H1 (cell line): ENCODE measurements at regions not wholly inside any gene's neighbourhood (a gene's known extent, or its start where the extent isn't known, plus 50 kb on each side); places are given as distances from the start of the nearest gene placed in this dataset.

Experiments used
- CTCF ChIA-PET: fragments of 300-600 bp; sonication (Branson Sonifier 250); formaldehyde crosslinking; loops from one replicate; lab custom pipeline; 2021; ENCODE audit not compliant: partially characterized antibody; lab: Charles Lee
- POLR2A ChIA-PET: fragments of 300-600 bp; sonication (Branson Sonifier 250); formaldehyde crosslinking; loops from one replicate; lab custom pipeline; 2021; ENCODE audit warnings: inconsistent platforms; ENCODE audit not compliant: partially characterized antibody; lab: Charles Lee
- DNase-seq, 2 experiments: peaks; one replicate each; pipeline versions ENCODE4 v3.0.0 to v3.0.0-alpha.2; 2010 to 2022; ENCODE audit warnings: low spot score in 2 of 2, low read depth in 1 of 2, mixed read lengths in 1 of 2
- FAIRE-seq: peaks from 2 replicates; lab custom pipeline; 2011; peaks lifted over from hg19 to GRCh38; lab: Jason Lieb, UNC
- H2AFZ ChIP-seq: 2 replicates; pipeline ENCODE4 v1.8.1; 2012; ENCODE audit warnings: low read length, inconsistent platforms
- H2AK5ac ChIP-seq: 2 replicates; pipeline ENCODE4 v1.6.1; 2013; ENCODE audit warnings: low read depth, low read length
- H2BK120ac ChIP-seq: replicated peaks from 2 replicates; pipeline ENCODE3; 2013; ENCODE audit warnings: low read depth, low read length, inconsistent platforms
- H2BK12ac ChIP-seq: 2 replicates; pipeline ENCODE4 v1.6.1; 2013; ENCODE audit warnings: low read depth, low read length
- H2BK15ac ChIP-seq: 2 replicates; pipeline ENCODE4 v1.6.1; 2013; ENCODE audit warnings: low read length
- H2BK20ac ChIP-seq: 2 replicates; pipeline ENCODE4 v1.6.1; 2013; ENCODE audit warnings: low read length
- H2BK5ac ChIP-seq: 2 replicates; pipeline ENCODE4 v1.6.1; 2013; ENCODE audit warnings: low read depth, low read length
- H3K14ac ChIP-seq: 2 replicates; pipeline ENCODE4 v1.6.1; 2013; ENCODE audit warnings: inconsistent platforms; ENCODE audit not compliant: insufficient read length
- H3K18ac ChIP-seq: 2 replicates; pipeline ENCODE4 v1.6.1; 2013; ENCODE audit warnings: low read length; ENCODE audit errors: extremely low read depth
- H3K23ac ChIP-seq: 2 replicates; pipeline ENCODE4 v1.6.1; 2013; ENCODE audit warnings: inconsistent platforms; ENCODE audit not compliant: insufficient read length
- H3K23me2 ChIP-seq: 2 replicates; pipeline ENCODE4 v1.6.1; 2013; ENCODE audit warnings: low read depth, low read length
- H3K27ac ChIP-seq: 2 replicates; pipeline ENCODE4 v1.6.1; 2011; ENCODE audit warnings: low read depth, low read length, inconsistent platforms
- H3K27me3 ChIP-seq, 4 experiments: replicated peaks in 1 of 4; 1 replicate in 1 of 4; 2 replicates in 3 of 4; pipeline versions ENCODE4 v1.6.1 to v1.8.1; 2011 to 2013; ENCODE audit warnings: low read length in 3 of 4, mild to moderate bottlenecking in 3 of 4, inconsistent platforms in 2 of 4, mixed read lengths in 2 of 4, moderate library complexity in 1 of 4; ENCODE audit not compliant: control insufficient read depth in 3 of 4, insufficient read depth in 3 of 4; ENCODE audit errors: extremely low read depth in 1 of 4
- H3K36me3 ChIP-seq, 4 experiments: 2 replicates each; pipeline versions ENCODE4 v1.6.1 to v1.8.1; 2011 to 2013; ENCODE audit warnings: mild to moderate bottlenecking in 4 of 4, low read length in 3 of 4, moderate library complexity in 2 of 4, control low read depth in 1 of 4, inconsistent platforms in 1 of 4; ENCODE audit not compliant: insufficient read depth in 4 of 4, control insufficient read depth in 2 of 4
- H3K4ac ChIP-seq: replicated peaks from 2 replicates; pipeline ENCODE3; 2013; ENCODE audit warnings: low read length, low read depth, mixed read lengths, inconsistent platforms; ENCODE audit not compliant: insufficient read length
- H3K4me1 ChIP-seq, 4 experiments: replicated peaks in 1 of 4; 1 replicate in 1 of 4; 2 replicates in 3 of 4; pipeline versions ENCODE4 v1.6.1 to v1.8.1; 2011 to 2013; ENCODE audit warnings: low read length in 3 of 4, inconsistent platforms in 2 of 4, mixed read lengths in 1 of 4; ENCODE audit not compliant: insufficient read depth in 4 of 4, control insufficient read depth in 3 of 4
- H3K4me2 ChIP-seq, 2 experiments: 2 replicates each; pipeline versions ENCODE4 v1.6.1 to v1.8.1; 2011 to 2013; ENCODE audit warnings: low read depth in 2 of 2, low read length in 2 of 2, control low read depth in 1 of 2, inconsistent platforms in 1 of 2, mild to moderate bottlenecking in 1 of 2; ENCODE audit not compliant: insufficient read depth in 1 of 2
- H3K4me3 ChIP-seq, 4 experiments: fragments of 200-600, 300-600 bp in 1 of 4; sonication (generic), shearing (Covaris generic), sonication (Bioruptor Twin) in 1 of 4; 2 replicates each; pipeline versions ENCODE4 v1.5.1 to v1.8.1; 2011 to 2016; ENCODE audit warnings: low read length in 4 of 4, low read depth in 3 of 4, control low read depth in 2 of 4, inconsistent platforms in 2 of 4, mild to moderate bottlenecking in 2 of 4, mixed read lengths in 1 of 4, moderate library complexity in 1 of 4; ENCODE audit not compliant: insufficient read depth in 2 of 4; ENCODE audit errors: extremely low read depth in 1 of 4
- H3K56ac ChIP-seq: replicated peaks from 2 replicates; pipeline ENCODE3; 2013; ENCODE audit warnings: low read depth, mild to moderate bottlenecking, mixed read lengths, low read length, inconsistent platforms; ENCODE audit not compliant: insufficient read length
- H3K79me1 ChIP-seq: 2 replicates; pipeline ENCODE4 v1.6.1; 2013; ENCODE audit warnings: low read depth, low read length, control low read depth
- H3K79me2 ChIP-seq, 2 experiments: 2 replicates each; pipeline versions ENCODE4 v1.6.1 to v1.8.1; 2012 to 2013; ENCODE audit warnings: low read length in 2 of 2, mild to moderate bottlenecking in 2 of 2, inconsistent platforms in 1 of 2; ENCODE audit not compliant: insufficient read depth in 2 of 2, control insufficient read depth in 1 of 2
- H3K9ac ChIP-seq, 4 experiments: replicated peaks in 1 of 4; 1 replicate in 1 of 4; 2 replicates in 3 of 4; pipeline versions ENCODE4 v1.6.1 to v1.8.1; 2011 to 2013; ENCODE audit warnings: low read depth in 3 of 4, low read length in 3 of 4, control low read depth in 2 of 4, mild to moderate bottlenecking in 2 of 4, moderate library complexity in 2 of 4, inconsistent platforms in 1 of 4; ENCODE audit errors: extremely low read depth in 1 of 4
- H3K9me3 ChIP-seq, 2 experiments: 2 replicates each; pipeline versions ENCODE4 v1.6.1 to v1.8.1; 2012 to 2013; ENCODE audit warnings: mild to moderate bottlenecking in 2 of 2, moderate library complexity in 2 of 2, control low read depth in 1 of 2, inconsistent platforms in 1 of 2, low read depth in 1 of 2, low read length in 1 of 2, mixed read lengths in 1 of 2; ENCODE audit not compliant: insufficient read depth in 2 of 2
- H4K20me1 ChIP-seq, 2 experiments: replicated peaks in 1 of 2; 2 replicates each; pipeline versions ENCODE3 to v1.8.1; 2011 to 2013; ENCODE audit warnings: inconsistent platforms in 2 of 2, low read length in 2 of 2, mild to moderate bottlenecking in 1 of 2; ENCODE audit not compliant: insufficient read depth in 2 of 2, control insufficient read depth in 1 of 2
- H4K5ac ChIP-seq: 2 replicates; pipeline ENCODE4 v1.6.1; 2013; ENCODE audit warnings: low read length, low read depth, mixed read lengths, inconsistent platforms; ENCODE audit not compliant: insufficient read length
- H4K8ac ChIP-seq: 2 replicates; pipeline ENCODE4 v1.8.0; 2013; ENCODE audit warnings: mild to moderate bottlenecking, moderate library complexity, low read length, inconsistent platforms; ENCODE audit not compliant: insufficient read depth; ENCODE audit errors: extremely low read depth
- H4K91ac ChIP-seq: replicated peaks from 2 replicates; pipeline ENCODE3; 2013; ENCODE audit warnings: low read length, mixed read lengths, inconsistent platforms; ENCODE audit not compliant: insufficient read length
- BACH1 ChIP-seq: IDR thresholded peaks from 2 replicates; pipeline ENCODE4 v1.6.1; 2012; ENCODE audit warnings: low read length, improper control_type of control experiment
- BCL11A ChIP-seq, 2 experiments: IDR thresholded peaks; one replicate each; pipeline ENCODE4 v1.6.1; 2011; ENCODE audit warnings: low read depth in 2 of 2, low read length in 2 of 2, mild to moderate bottlenecking in 2 of 2
- CBX5 ChIP-seq: fragments of 300-800, 300-1000 bp; sonication (generic); IDR thresholded peaks from 2 replicates; pipeline ENCODE4 v1.7.1; 2016; ENCODE audit warnings: antibody characterized with exemption, low read length, low read depth
- CTBP2 ChIP-seq: IDR thresholded peaks from 2 replicates; pipeline ENCODE4 v1.7.0; 2011; ENCODE audit warnings: borderline replicate concordance, mild to moderate bottlenecking, moderate library complexity, mixed read lengths, low read length; ENCODE audit not compliant: insufficient read depth, insufficient read length
- POLR2AphosphoS5 ChIP-seq: IDR thresholded peaks from 2 replicates; pipeline ENCODE4 v1.6.1; 2011; ENCODE audit warnings: low read depth, low read length
- whole genome bisulfite sequencing, 2 experiments: shearing (Covaris generic) in 1 of 2; methylation state at CpG; one replicate each; pipeline versions ENCODE4 v1.1.6 to v1.1.7; 2013 to 2015; ENCODE audit warnings: low lambda C conversion rate in 2 of 2, mixed read lengths in 2 of 2, inconsistent platforms in 1 of 2, low coverage in 1 of 2, missing lambda C conversion rate in 1 of 2; ENCODE audit not compliant: insufficient replicate concordance in 2 of 2, insufficient coverage in 1 of 2, insufficient read length in 1 of 2; ENCODE audit errors: extremely low coverage in 1 of 2, missing lambda C conversion rate in 1 of 2; 5-methylcytosine and 5-hydroxymethylcytosine counted together

GRCh38 chr16:55113210-55113609 lies 182.5 kb downstream of the IRX5 start:
- Histone ChIP-seq H2AFZ (no peak overlapping the region), H3K9me3 (no peaks in the 10 kb centered on the region), H3K4me1 (no peaks in the 10 kb centered on the region), H2BK20ac (no peak overlapping the region), H3K4ac (no peak overlapping the region), H2BK12ac (no peak overlapping the region), H3K18ac (no peak overlapping the region), H3K9ac (no peak overlapping the region), H3K27me3 (no peaks in the 10 kb centered on the region), H2BK5ac (no peak overlapping the region), H3K36me3 (no peaks in the 10 kb centered on the region), H4K91ac (no peak overlapping the region), H2AK5ac (no peak overlapping the region), H3K79me1 (no peaks in the 10 kb centered on the region), H3K56ac (no peak overlapping the region), H4K8ac (no peak overlapping the region), H2BK15ac (no peak overlapping the region), H2BK120ac (no peak overlapping the region), H3K23ac (no peak overlapping the region), H3K23me2 (no peaks in the 10 kb centered on the region), H3K4me3 (no peak overlapping the region), H3K14ac (no peak overlapping the region), H4K20me1 (no peaks in the 10 kb centered on the region), H4K5ac (no peak overlapping the region), H3K4me2 (no peak overlapping the region), H3K79me2 (no peaks in the 10 kb centered on the region), H3K27ac (no peak overlapping the region)
- FAIRE-seq: no peak
- no peak for DNase-seq
- TF ChIP-seq BCL11A (IDR thresholded peaks at IDR 0.05; ENCODE audit: low read depth in 2 of 2, low read length in 2 of 2) (no peak), CTBP2 (no peak), CBX5 (no peak), POLR2AphosphoS5 (no peak), BACH1 (no peak)
- ChIA-PET POLR2A (interaction anchor here (0.7 kb wide), 1 partner anchor 836 kb away, joined by 3 read pairs; no protein-coding TSS in a partner anchor), CTCF (interaction anchor here (0.6 to 0.9 kb wide), 2 partner anchors 10 to 108 kb away, joined by 3 read pairs; no protein-coding TSS in a partner anchor)
- WGBS, 2 experiments: 89% methylated on average over 2 of the region's 2 CpGs; no CpG with 5 or more reads in 1 of the 2 experiments
